ENCODE measurements at regions not wholly inside any gene's neighbourhood (a gene's known extent, or its start where the extent isn't known, plus 50 kb on each side); places are given as distances from the start of the nearest gene placed in this dataset.

DNA sequence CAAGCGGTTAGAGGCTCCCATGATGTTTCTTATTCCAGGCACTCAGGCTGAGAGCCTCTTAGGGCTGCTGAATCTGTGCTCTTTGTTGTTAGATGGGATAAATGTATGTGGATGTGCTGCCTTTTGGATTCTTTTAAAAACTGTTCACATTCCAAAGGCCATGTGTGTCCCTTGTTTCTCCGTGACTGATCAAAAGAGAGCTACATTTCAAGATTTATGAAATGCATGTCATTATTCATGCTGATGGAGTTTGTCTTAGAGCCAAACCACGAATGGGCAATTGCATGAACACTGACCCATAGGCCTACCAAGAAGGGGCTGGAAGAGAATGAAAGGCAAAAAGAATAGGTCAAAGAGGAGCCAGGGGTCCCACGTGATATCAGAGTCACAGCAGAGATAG is 104.9 kb upstream of the TSHZ2 start:
- TF ChIP-seq POLR2A (IDR thresholded peaks at IDR 0.05) = no peak
- no peak for TF ChIP-seq EP300 (IDR thresholded peaks at IDR 0.05; ENCODE audit: low read depth)
- DNase-seq = no peak
- Histone ChIP-seq H3K27me3 (no peaks in the 10 kb centered on the region), H3K4me1 (no peaks in the 10 kb centered on the region), H3K9me3 (no peaks in the 10 kb centered on the region), H3K36me3 (no peaks in the 10 kb centered on the region), H3K4me3 (no peak overlapping the region), H3K27ac (no peak overlapping the region)
- 65 to 67% methylated on average over 1 to 4 of the region's 4 CpGs for WGBS, 2 donors (ENCODE audit: low coverage in 1 of 2)
- intact Hi-C loops (cut with DNase I; ENCODE audit: low total_unique reads) = no loop called here
- in situ Hi-C loops (cut with MboI; ENCODE audit: low pct_ligation_motif_present in 1 of 4, low pct_unique_long_range_greater_than_20kb in 1 of 4, low sequenced_read_pairs in 3 of 4) = no loop called here

GRCh38 chr20:52864916-52865605 is 107.1 kb upstream of the TSHZ2 start:
- intact Hi-C loops (cut with DNase I; ENCODE audit: low total_unique reads) = no loop called here
- in situ Hi-C loops (cut with MboI; ENCODE audit: low pct_ligation_motif_present in 1 of 4, low pct_unique_long_range_greater_than_20kb in 1 of 4, low sequenced_read_pairs in 3 of 4) = no loop called here
- no peak overlapping the region for H3K27ac ChIP-seq
- WGBS, 2 donors (ENCODE audit: low coverage in 1 of 2) = 57 to 71% methylated on average over 6 of the region's 6 CpGs
- H3K4me1 ChIP-seq = no peaks in the 10 kb centered on the region
- no peak overlapping the region for H3K4me3 ChIP-seq
- no peaks in the 10 kb centered on the region for H3K36me3 ChIP-seq
- TF ChIP-seq POLR2A (IDR thresholded peaks at IDR 0.05) (no peak), EP300 (IDR thresholded peaks at IDR 0.05; ENCODE audit: low read depth) (no peak), POLR2AphosphoS5 (IDR thresholded peaks at IDR 0.05) (no peak)
- TF ChIP-seq, protein P1, sequence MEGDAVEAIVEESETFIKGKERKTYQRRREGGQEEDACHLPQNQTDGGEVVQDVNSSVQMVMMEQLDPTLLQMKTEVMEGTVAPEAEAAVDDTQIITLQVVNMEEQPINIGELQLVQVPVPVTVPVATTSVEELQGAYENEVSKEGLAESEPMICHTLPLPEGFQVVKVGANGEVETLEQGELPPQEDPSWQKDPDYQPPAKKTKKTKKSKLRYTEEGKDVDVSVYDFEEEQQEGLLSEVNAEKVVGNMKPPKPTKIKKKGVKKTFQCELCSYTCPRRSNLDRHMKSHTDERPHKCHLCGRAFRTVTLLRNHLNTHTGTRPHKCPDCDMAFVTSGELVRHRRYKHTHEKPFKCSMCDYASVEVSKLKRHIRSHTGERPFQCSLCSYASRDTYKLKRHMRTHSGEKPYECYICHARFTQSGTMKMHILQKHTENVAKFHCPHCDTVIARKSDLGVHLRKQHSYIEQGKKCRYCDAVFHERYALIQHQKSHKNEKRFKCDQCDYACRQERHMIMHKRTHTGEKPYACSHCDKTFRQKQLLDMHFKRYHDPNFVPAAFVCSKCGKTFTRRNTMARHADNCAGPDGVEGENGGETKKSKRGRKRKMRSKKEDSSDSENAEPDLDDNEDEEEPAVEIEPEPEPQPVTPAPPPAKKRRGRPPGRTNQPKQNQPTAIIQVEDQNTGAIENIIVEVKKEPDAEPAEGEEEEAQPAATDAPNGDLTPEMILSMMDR (IDR thresholded peaks at IDR 0.05) = no peak
- no peaks in the 10 kb centered on the region for H3K9me3 ChIP-seq
- H3K27me3 ChIP-seq = no peaks in the 10 kb centered on the region
- DNase-seq = no peak

DNA sequence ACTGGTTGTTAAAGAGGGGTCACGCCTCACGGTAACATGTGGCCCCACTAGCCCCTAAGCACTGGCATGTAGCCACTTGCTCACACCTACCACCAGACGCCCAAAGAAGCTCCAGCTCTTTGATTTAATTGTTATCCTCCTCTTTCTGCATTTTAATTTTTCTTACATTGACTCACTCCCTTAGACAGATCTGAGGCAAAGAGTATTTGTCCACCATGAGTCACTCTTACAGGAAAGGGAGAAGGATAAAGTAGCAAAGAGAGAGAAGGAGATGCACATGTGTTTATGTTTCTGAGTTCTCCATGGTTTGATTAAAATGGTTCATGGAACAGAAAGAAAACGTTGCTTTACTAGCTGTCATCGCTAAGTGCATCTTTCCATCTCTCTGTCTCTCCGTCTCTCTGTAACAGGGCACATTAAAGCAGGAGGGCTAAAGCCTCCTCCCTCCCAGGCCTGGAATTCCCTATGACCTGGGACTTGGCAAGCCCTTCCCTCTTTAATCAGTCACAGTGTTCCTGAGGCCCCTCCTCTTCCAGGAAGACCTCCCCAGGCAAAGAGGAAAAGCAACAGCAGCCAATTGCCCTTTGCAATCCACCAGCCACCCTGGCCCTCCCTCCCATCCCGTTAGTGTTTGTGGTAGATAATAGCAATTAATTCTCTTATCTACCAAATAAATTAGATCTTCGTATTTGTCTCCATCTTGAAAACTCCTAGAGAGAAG is 112.8 kb upstream of the TSHZ2 start:
- H3K36me3 ChIP-seq = no peaks in the 10 kb centered on the region
- in situ Hi-C loops (cut with MboI; ENCODE audit: low pct_ligation_motif_present in 1 of 4, low pct_unique_long_range_greater_than_20kb in 1 of 4, low sequenced_read_pairs in 3 of 4) (no loop called here), intact Hi-C loops (cut with DNase I; ENCODE audit: low total_unique reads) (no loop called here)
- TF ChIP-seq POLR2AphosphoS5 (IDR thresholded peaks at IDR 0.05) = no peak
- TF ChIP-seq POLR2A (IDR thresholded peaks at IDR 0.05) = no peak
- TF ChIP-seq EP300 (IDR thresholded peaks at IDR 0.05; ENCODE audit: low read depth) = no peak
- TF ChIP-seq, protein P1 (IDR thresholded peaks at IDR 0.05) = no peak
- H3K27me3 ChIP-seq = no peaks in the 10 kb centered on the region
- no peak overlapping the region for H3K4me3 ChIP-seq
- 61 to 67% methylated on average over 5 to 8 of the region's 8 CpGs for WGBS, 2 donors (ENCODE audit: low coverage in 1 of 2)
- no peak for DNase-seq
- H3K27ac ChIP-seq = no peak overlapping the region
- H3K9me3 ChIP-seq = no peaks in the 10 kb centered on the region
- H3K4me1 ChIP-seq = no peaks in the 10 kb centered on the region

DNA sequence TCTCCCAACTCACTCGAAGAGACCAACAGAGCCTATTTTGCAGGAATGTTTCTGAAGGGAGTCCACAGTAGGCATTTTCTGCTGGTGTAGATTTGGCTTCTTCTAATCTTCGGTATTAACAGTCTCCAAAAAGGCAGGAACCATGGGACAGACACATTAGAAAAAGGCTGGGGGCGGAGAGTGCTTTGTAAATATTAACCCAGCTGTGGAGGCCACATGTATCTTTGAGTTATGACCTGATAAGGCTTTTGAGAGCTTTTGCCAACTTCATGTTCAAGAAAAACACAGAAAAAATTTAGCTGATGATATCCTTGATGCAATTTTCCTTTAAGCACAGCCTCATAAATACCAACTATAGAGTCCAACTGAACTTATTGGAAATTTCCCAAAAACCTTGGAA is 119.4 kb upstream of the TSHZ2 start:
- Histone ChIP-seq H3K36me3 (no peaks in the 10 kb centered on the region), H3K9me3 (no peaks in the 10 kb centered on the region), H3K27ac (no peak overlapping the region), H3K27me3 (no peaks in the 10 kb centered on the region), H3K4me1 (no peaks in the 10 kb centered on the region), H3K4me3 (no peak overlapping the region)
- DNase-seq = no peak
- TF ChIP-seq EP300 (IDR thresholded peaks at IDR 0.05; ENCODE audit: low read depth) (no peak), POLR2AphosphoS5 (IDR thresholded peaks at IDR 0.05) (no peak), POLR2A (IDR thresholded peaks at IDR 0.05) (no peak)
- TF ChIP-seq, protein P1 (IDR thresholded peaks at IDR 0.05) = no peak
- in situ Hi-C loops (cut with MboI; ENCODE audit: low pct_ligation_motif_present in 1 of 4, low pct_unique_long_range_greater_than_20kb in 1 of 4, low sequenced_read_pairs in 3 of 4) (no loop called here), intact Hi-C loops (cut with DNase I; ENCODE audit: low total_unique reads) (no loop called here)
- 34 to 40% methylated on average over 1 to 3 of the region's 3 CpGs for WGBS, 2 donors (ENCODE audit: low coverage in 1 of 2)
